ENCODE measurements at regions not wholly inside any gene's neighbourhood (a gene's known extent, or its start where the extent isn't known, plus 50 kb on each side); places are given as distances from the start of the nearest gene placed in this dataset.

DNA sequence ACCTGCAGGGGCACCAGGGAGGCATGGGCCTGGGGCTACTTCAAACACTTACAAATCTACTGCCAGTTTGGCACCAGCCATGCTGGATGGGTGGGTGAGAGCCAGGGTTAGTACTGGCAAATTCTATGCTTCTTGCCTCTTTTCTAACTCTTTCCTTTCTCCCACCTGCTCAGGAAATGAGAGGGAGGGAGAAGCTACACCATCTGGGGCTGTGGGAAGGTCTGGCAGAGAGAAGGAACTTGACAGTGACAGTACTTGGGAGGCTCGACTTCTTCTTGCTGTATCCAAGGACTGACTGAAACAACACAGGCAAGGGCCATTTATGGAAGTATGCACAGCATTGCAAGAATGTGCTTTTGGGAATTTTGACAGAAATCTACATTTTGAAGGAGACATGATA, 149.6 kb upstream of the DYRK2 start:
- no peaks in the 10 kb centered on the region for H3K27me3 ChIP-seq (ENCODE audit: control insufficient read depth, insufficient read depth, low read length, poor library complexity, severe bottlenecking)
- TF ChIP-seq, protein P1, sequence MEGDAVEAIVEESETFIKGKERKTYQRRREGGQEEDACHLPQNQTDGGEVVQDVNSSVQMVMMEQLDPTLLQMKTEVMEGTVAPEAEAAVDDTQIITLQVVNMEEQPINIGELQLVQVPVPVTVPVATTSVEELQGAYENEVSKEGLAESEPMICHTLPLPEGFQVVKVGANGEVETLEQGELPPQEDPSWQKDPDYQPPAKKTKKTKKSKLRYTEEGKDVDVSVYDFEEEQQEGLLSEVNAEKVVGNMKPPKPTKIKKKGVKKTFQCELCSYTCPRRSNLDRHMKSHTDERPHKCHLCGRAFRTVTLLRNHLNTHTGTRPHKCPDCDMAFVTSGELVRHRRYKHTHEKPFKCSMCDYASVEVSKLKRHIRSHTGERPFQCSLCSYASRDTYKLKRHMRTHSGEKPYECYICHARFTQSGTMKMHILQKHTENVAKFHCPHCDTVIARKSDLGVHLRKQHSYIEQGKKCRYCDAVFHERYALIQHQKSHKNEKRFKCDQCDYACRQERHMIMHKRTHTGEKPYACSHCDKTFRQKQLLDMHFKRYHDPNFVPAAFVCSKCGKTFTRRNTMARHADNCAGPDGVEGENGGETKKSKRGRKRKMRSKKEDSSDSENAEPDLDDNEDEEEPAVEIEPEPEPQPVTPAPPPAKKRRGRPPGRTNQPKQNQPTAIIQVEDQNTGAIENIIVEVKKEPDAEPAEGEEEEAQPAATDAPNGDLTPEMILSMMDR (conservative IDR thresholded peaks at IDR 0.05), result no peak
- no peaks in the 10 kb centered on the region for H3K9me3 ChIP-seq (ENCODE audit: control insufficient read depth, low read length)
- H3K4me3 ChIP-seq (ENCODE audit: low read length), result no peak overlapping the region
- H3K4me1 Mint-ChIP-seq, result no peaks in the 10 kb centered on the region
- no peaks in the 10 kb centered on the region for H3K36me3 ChIP-seq (ENCODE audit: control insufficient read depth, insufficient read depth, low read length)
- no peaks in the 10 kb centered on the region for H3K27me3 Mint-ChIP-seq (ENCODE audit: insufficient read depth)
- no peaks in the 10 kb centered on the region for H3K4me1 ChIP-seq (ENCODE audit: control insufficient read depth, insufficient read depth, low read length)
- H3K9me3 Mint-ChIP-seq, result no peaks in the 10 kb centered on the region
- no peak overlapping the region for H3K4me3 Mint-ChIP-seq
- H3K36me3 Mint-ChIP-seq (ENCODE audit: low read depth), result no peaks in the 10 kb centered on the region
- 90 to 91% methylated on average over 1 of the region's 1 CpG for WGBS, 2 experiments (ENCODE audit: insufficient coverage in 1 of 2, insufficient read length in 1 of 2)
- H3K27ac Mint-ChIP-seq, result no peak overlapping the region
- H3K27ac ChIP-seq (ENCODE audit: low read depth, low read length), result no peak overlapping the region
- no peak overlapping the region for H3K9ac ChIP-seq (ENCODE audit: extremely low read depth, low read length, poor library complexity, severe bottlenecking)
- DNase-seq, result no peak

- WGBS, 2 experiments (ENCODE audit: insufficient coverage in 1 of 2, insufficient read length in 1 of 2), result 95 to 100% methylated on average over 1 to 2 of the region's 2 CpGs
- Histone ChIP-seq H3K4me1 (ENCODE audit: control insufficient read depth, insufficient read depth, low read length) (no peaks in the 10 kb centered on the region), H3K9ac (ENCODE audit: extremely low read depth, low read length, poor library complexity, severe bottlenecking) (no peak overlapping the region), H3K36me3 (ENCODE audit: control insufficient read depth, insufficient read depth, low read length) (no peaks in the 10 kb centered on the region), H3K9me3 (ENCODE audit: control insufficient read depth, low read length) (no peaks in the 10 kb centered on the region), H3K27ac (ENCODE audit: low read depth, low read length) (no peak overlapping the region), H3K4me3 (ENCODE audit: low read length) (no peak overlapping the region), H3K27me3 (ENCODE audit: control insufficient read depth, insufficient read depth, low read length, poor library complexity, severe bottlenecking) (no peaks in the 10 kb centered on the region)
- no peaks in the 10 kb centered on the region for H3K4me1 Mint-ChIP-seq
- H3K4me3 Mint-ChIP-seq, result no peak overlapping the region
- no peaks in the 10 kb centered on the region for H3K36me3 Mint-ChIP-seq (ENCODE audit: low read depth)
- TF ChIP-seq, protein P1 (conservative IDR thresholded peaks at IDR 0.05), result no peak
- no peak overlapping the region for H3K27ac Mint-ChIP-seq
- no peak for DNase-seq
- peaks cover 2% of the 10 kb centered on the region for H3K27me3 Mint-ChIP-seq (ENCODE audit: insufficient read depth)
- H3K9me3 Mint-ChIP-seq, result no peaks in the 10 kb centered on the region
Measured at GRCh38 chr12:67501362-67501761, 147.2 kb upstream of the DYRK2 start.

GRCh38 chr12:67504026-67504425, 144.5 kb upstream of the DYRK2 start:
- Mint-ChIP-seq H3K27ac (no peak overlapping the region), H3K4me1 (no peaks in the 10 kb centered on the region), H3K36me3 (ENCODE audit: low read depth) (no peaks in the 10 kb centered on the region), H3K27me3 (ENCODE audit: insufficient read depth) (peaks cover 2% of the 10 kb centered on the region), H3K9me3 (no peaks in the 10 kb centered on the region), H3K4me3 (no peak overlapping the region)
- Histone ChIP-seq H3K9ac (ENCODE audit: extremely low read depth, low read length, poor library complexity, severe bottlenecking) (no peak overlapping the region), H3K4me3 (ENCODE audit: low read length) (no peak overlapping the region), H3K27ac (ENCODE audit: low read depth, low read length) (no peak overlapping the region), H3K36me3 (ENCODE audit: control insufficient read depth, insufficient read depth, low read length) (no peaks in the 10 kb centered on the region), H3K4me1 (ENCODE audit: control insufficient read depth, insufficient read depth, low read length) (no peaks in the 10 kb centered on the region), H3K9me3 (ENCODE audit: control insufficient read depth, low read length) (no peaks in the 10 kb centered on the region), H3K27me3 (ENCODE audit: control insufficient read depth, insufficient read depth, low read length, poor library complexity, severe bottlenecking) (no peaks in the 10 kb centered on the region)
- 91 to 100% methylated on average over 1 of the region's 1 CpG for WGBS, 2 experiments (ENCODE audit: insufficient coverage in 1 of 2, insufficient read length in 1 of 2)
- TF ChIP-seq, protein P1 (conservative IDR thresholded peaks at IDR 0.05), result no peak
- DNase-seq, result no peak

All from endodermal cell (in vitro differentiated cells).